Psoas muscle (tissue), 7 donors: ENCODE measurements at regions not wholly inside any gene's neighbourhood (a gene's known extent, or its start where the extent isn't known, plus 50 kb on each side); places are given as distances from the start of the nearest gene placed in this dataset.
A peak's percentile ranks its signal among the peaks of the same experiment; 100 is the strongest.

ENCODE experiments used
- ATAC-seq, 4 donors: fragments of 200-7000 bp; cut with Tn5 transposase; one replicate each; pipeline ENCODE4 v1.9.1; 2020; ENCODE audit warnings: moderate library complexity in 3 of 4, mild to moderate bottlenecking in 2 of 4
- DNase-seq, 2 donors: peaks; one replicate each; pipeline ENCODE4 v3.0.0-alpha.2; 2020
- H3K27ac ChIP-seq: fragments of 200-600 bp; one replicate; pipeline ENCODE4 v1.8.0; 2022
- H3K27me3 ChIP-seq, 3 donors: fragments of 200-600 bp in 1 of 3; one replicate each; pipeline versions ENCODE4 v1.6.1 to v1.8.0; 2013 to 2022; ENCODE audit warnings: low read length in 2 of 3, mild to moderate bottlenecking in 2 of 3, moderate library complexity in 1 of 3; ENCODE audit not compliant: insufficient read depth in 3 of 3
- H3K36me3 ChIP-seq, 2 donors: fragments of 200-600 bp in 1 of 2; one replicate each; pipeline versions ENCODE4 v1.6.1 to v1.8.0; 2013 to 2022; ENCODE audit warnings: low read depth in 1 of 2, mild to moderate bottlenecking in 1 of 2, moderate library complexity in 1 of 2; ENCODE audit not compliant: insufficient read depth in 1 of 2
- H3K4me1 ChIP-seq: fragments of 200-600 bp; one replicate; pipeline ENCODE4 v1.8.0; 2022
- H3K4me3 ChIP-seq: fragments of 200-600 bp; one replicate; pipeline ENCODE4 v1.8.0; 2022; ENCODE audit warnings: mild to moderate bottlenecking
- H3K9me3 ChIP-seq: fragments of 200-600 bp; one replicate; pipeline ENCODE4 v1.8.0; 2022
- WGBS, 3 donors: extraction: QIAGEN DNeasy Blood & Tissue Kit; methylation state at CpG; one replicate each; pipeline versions ENCODE4 v1.1.6 to v1.1.7; 2013; 5-methylcytosine and 5-hydroxymethylcytosine counted together
- intact Hi-C, 2 donors: fragments of 100-400 bp; cut with DNase I; formaldehyde crosslinking; loops; one replicate each; pipeline versions ENCODE4 v1.11.0 to v1.14.2; 2022
- TF ChIP-seq, protein P1 (sequence below): fragments of 200-600 bp; IDR thresholded peaks from one replicate; pipeline ENCODE4 v1.8.0; 2022; ENCODE audit warnings: antibody characterized with exemption
- donor health status: healthy with polysubstance abuse.
- donor health status: DM: no; HTN: no; CAD: no; lungs with moderate emphysema.
- donor health status: Bipolar disorder and iron deficiency.
- donor health status: healthy.
- donor health status: DM: yes; HTN: yes; CAD: no.
- donor health status: DM: no; HTN: no; CAD: no.
- donor health status: DM: yes; HTN: yes; CAD: no.

DNA sequence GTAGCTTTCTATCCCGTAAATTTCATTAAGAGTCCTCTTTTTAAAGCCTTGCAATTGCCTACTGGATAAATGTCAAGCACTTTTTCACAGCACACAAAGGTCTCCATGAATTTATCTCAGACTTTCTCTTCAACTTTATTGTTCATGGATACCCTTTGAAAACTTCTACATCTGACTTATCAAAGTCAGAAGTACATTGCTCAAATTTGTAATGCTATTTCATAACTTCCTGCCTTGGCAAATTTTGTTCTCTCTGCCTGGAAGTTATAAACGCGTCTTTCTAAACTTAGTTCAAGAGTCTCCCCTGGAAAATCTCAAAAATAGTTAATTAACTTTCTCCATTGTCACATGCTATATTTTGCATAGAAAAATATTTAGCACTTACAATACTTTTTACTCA, 55.9 kb upstream of the RERGL start:
- ATAC-seq (no peak), DNase-seq (no peak)
- Histone ChIP-seq H3K9me3 (no peaks in the 10 kb centered on the region), H3K4me1 (no peaks in the 10 kb centered on the region), H3K36me3 (no peaks in the 10 kb centered on the region), H3K27ac (no peak overlapping the region), H3K4me3 (no peak overlapping the region), H3K27me3 (no peaks in the 10 kb centered on the region)
- intact Hi-C loops, result no loop called here
- WGBS, 3 donors, result 62 to 66% (median 62%) methylated on average over 3 of the region's 3 CpGs
- TF ChIP-seq, protein P1, sequence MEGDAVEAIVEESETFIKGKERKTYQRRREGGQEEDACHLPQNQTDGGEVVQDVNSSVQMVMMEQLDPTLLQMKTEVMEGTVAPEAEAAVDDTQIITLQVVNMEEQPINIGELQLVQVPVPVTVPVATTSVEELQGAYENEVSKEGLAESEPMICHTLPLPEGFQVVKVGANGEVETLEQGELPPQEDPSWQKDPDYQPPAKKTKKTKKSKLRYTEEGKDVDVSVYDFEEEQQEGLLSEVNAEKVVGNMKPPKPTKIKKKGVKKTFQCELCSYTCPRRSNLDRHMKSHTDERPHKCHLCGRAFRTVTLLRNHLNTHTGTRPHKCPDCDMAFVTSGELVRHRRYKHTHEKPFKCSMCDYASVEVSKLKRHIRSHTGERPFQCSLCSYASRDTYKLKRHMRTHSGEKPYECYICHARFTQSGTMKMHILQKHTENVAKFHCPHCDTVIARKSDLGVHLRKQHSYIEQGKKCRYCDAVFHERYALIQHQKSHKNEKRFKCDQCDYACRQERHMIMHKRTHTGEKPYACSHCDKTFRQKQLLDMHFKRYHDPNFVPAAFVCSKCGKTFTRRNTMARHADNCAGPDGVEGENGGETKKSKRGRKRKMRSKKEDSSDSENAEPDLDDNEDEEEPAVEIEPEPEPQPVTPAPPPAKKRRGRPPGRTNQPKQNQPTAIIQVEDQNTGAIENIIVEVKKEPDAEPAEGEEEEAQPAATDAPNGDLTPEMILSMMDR, result no peak

DNA sequence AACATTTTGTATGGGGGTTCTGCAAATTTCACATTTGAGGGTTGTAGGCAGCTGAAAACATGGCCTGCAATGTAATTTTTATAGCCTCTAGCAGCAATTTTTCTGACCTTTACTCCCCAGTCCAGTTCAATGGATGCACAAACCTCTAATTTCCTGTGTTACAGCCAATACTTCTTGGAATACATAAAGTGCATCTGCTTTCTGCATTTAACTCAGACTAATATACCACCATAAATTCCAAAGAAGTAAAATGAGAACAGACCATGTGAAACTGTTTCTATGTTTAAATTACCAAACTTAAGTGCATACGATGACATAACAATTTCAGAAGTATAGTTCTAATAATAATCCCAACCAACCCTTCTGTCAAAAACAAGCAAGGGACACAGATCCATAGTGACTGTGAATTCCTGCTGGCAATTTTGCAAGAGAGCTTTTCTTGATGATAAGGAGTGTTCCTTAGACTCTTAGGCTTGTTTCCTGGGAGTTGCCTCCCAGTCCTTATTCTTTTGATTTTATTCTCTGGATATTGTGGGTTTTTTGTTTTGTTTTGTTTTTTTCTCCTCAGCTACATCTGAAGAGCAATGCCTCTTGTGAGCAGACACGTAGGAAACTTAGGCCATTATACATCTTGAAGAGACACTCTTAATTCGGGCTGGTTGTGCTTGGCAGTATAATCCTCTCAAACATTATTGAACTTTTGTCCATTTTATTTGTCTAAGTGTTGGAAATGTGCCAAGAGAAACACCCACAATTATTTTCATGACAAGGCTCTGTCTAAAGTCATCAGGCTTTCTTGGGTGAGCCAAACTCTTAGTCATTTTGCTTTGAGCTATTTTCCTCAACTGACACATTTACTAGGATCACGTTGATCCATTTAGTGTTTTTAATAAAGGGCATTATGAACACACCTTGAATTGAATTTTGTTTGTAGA, 51.3 kb upstream of the RERGL start:
- intact Hi-C loops, result no loop called here
- Histone ChIP-seq H3K4me3 (no peak overlapping the region), H3K27ac (no peak overlapping the region), H3K9me3 (no peaks in the 10 kb centered on the region), H3K36me3 (no peaks in the 10 kb centered on the region), H3K27me3 (no peaks in the 10 kb centered on the region), H3K4me1 (no peaks in the 10 kb centered on the region)
- ATAC-seq (no peak), DNase-seq (no peak)
- TF ChIP-seq, protein P1, result no peak
- 51 to 62% (median 59%) methylated on average over 4 of the region's 4 CpGs for WGBS, 3 donors

DNA sequence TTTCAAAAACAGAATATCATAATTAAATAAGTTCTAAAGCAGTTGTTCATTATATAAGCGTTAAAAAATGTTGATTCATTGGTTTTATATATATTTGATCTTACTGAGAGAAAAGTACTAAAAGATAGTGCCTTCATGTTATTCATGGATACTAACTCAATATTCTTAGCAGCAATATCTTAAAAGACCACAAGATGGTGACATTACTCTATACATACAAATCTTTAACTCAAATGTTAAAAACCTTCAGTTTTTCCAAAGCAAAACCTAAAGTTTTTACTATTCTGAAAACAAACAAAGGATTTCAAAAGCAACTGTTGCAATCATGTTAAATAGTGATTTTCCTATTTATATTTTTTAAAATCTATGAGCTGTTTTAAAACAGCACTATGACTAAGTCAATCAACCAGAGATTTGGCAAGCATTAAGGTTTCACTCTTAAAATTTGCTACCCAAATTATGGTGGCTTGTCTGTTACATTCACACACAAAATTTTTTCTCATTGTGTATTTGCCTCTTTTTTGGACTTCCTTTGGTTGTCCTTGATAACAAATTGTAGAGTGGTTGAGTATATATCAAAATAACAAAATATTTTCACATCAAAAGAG, 50.1 kb upstream of the RERGL start:
- TF ChIP-seq, protein P1, result peak; percentile 40
- no peak overlapping the region for H3K4me3 ChIP-seq
- DNase-seq (no peak), ATAC-seq (no peak)
- no peaks in the 10 kb centered on the region for H3K36me3 ChIP-seq
- intact Hi-C loops, result no loop called here
- no peaks in the 10 kb centered on the region for H3K27me3 ChIP-seq
- no peak overlapping the region for H3K27ac ChIP-seq
- WGBS, 3 donors, result 7 to 12% (median 9%) methylated on average over 1 of the region's 1 CpG
- no peaks in the 10 kb centered on the region for H3K9me3 ChIP-seq
- no peaks in the 10 kb centered on the region for H3K4me1 ChIP-seq
